ENCODE measurements at regions not wholly inside any gene's neighbourhood (a gene's known extent, or its start where the extent isn't known, plus 50 kb on each side); places are given as distances from the start of the nearest gene placed in this dataset.

GRCh38 chr10:128710098-128710797 is 584.0 kb upstream of the MKI67 start:
- no peak for DNase-seq (ENCODE audit: low read depth in 2 of 2)

DNA sequence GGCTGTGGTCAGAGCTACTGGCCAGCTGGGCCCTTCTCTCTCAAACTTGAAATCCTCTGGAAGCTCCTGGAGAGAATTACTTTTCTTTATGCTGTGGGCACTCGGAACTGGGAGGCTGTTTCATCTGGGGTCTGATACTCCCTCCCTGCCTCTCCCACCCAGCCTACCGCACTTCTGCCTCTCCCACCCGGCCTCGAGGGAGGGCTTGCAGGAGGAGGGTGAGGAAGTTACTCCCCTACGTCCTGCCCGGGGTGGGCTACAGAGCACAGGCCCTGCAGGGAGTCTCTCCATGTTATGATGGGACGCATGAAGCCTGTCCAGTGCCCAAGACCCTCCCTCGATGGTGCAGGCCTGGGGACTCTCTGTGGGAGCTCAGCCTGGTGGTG is 584.6 kb upstream of the MKI67 start:
- no peak for DNase-seq (ENCODE audit: low read depth in 2 of 2)

DNA sequence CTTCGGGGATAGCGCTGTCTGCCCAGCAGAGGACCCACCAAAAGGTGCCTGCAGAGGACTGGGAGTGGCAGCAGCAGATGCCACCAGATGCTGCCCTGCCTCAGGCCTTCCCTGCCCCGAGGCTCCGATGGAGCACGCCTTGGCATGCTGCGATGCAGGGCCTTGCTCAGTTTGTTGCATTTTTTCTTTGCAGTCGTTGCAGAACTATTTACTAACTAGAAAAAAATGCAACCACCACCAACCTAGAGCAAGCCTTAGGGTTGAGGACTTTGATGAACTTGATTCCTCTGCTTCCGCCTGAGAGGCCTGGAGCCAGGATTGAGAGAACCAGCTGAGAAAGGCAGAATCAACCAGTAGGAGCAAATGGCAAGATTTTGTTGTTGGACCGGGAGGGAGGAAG is 585.6 kb upstream of the MKI67 start:
- no peak for DNase-seq (ENCODE audit: low read depth in 2 of 2)

DNA sequence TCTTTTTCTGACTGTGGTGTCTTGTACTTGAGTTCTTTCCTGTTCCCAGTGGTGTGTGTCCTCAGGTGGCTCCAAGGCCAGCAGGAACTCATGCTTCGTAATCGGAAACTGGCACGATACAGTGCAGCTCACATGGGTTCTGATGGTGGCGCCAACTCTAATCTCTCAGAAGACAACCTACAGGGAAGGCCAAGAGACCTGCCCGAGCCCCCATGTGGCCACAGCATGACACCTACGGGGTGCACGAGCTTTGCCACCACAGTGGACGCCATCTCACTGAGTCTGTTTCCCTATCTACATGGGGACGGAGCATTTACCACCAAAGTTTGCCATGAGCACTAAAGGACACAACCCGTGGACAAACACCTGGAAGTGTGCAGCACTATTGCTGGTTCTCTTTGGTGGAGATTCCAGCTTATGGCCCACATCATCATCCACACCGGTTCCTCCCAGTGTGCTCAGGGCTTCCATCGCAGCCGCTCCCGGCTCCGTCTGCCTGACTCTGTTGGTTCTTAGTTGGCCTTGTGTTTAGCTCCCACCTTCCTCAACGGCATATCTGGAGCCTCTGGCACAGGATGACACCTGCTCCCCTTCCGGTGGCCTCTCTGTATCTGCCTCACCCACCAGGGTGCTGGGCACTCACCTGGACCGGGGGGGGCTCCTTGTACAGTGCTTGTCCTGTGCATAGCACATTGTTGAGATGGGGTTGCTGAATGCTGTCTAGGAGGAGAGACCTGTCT is 586.6 kb upstream of the MKI67 start:
- DNase-seq (ENCODE audit: low read depth in 2 of 2), result no peak

DNA sequence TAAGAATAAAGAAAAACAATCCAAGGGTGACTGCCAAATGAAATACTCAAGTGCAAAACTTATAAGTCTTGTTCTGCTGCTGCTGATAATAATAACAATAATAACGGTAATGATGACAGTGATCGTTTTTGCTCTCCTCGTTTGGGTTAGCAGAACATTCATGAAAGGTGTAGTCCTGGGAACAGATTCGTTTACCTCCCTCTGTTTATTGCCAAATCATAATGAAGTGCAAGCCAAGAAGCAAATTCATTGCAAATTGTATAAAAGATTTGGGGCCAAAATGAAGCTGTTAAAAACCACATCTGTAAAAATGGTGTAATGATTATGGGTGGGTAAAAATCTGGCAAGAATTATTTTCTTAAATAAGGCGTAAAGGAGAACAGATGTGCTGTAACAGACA is 587.2 kb upstream of the MKI67 start:
- no peak for DNase-seq (ENCODE audit: low read depth in 2 of 2)

GRCh38 chr10:128713874-128714570 is 587.8 kb upstream of the MKI67 start:
- DNase-seq (ENCODE audit: low read depth in 2 of 2), result no peak

- DNase-seq (ENCODE audit: low read depth in 2 of 2), result no peak
These were observed 588.6 kb upstream of the MKI67 start for GRCh38 chr10:128714644-128715415.

- no peak for DNase-seq (ENCODE audit: low read depth in 2 of 2)
These were observed 590.0 kb upstream of the MKI67 start for GRCh38 chr10:128716181-128716580.

GRCh38 chr10:128721963-128722445 is 595.8 kb upstream of the MKI67 start:
- DNase-seq (ENCODE audit: low read depth in 2 of 2), result no peak

DNA sequence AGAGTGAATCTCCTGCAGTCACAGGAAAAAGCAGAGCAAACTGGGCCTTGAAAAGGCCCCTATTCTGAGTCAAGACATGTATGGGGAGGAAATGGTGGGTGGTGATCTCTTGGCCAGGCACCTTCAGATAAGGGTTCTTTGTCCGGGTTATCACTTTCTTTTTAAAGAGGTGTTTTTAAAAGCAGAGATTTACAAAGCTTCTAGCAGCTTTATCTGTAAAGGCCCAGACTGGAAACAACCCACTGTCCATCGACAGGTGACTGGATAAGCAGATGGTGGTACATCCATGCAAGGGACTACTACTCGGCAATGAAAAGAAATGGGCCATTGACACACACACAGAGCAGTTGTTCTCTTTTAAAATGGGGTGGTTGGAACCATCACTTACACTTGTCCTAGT is 596.7 kb upstream of the MKI67 start:
- no peak for DNase-seq (ENCODE audit: low read depth in 2 of 2)

- DNase-seq (ENCODE audit: low read depth in 2 of 2), result no peak
These were observed 597.5 kb upstream of the MKI67 start for GRCh38 chr10:128723631-128724205.

DNA sequence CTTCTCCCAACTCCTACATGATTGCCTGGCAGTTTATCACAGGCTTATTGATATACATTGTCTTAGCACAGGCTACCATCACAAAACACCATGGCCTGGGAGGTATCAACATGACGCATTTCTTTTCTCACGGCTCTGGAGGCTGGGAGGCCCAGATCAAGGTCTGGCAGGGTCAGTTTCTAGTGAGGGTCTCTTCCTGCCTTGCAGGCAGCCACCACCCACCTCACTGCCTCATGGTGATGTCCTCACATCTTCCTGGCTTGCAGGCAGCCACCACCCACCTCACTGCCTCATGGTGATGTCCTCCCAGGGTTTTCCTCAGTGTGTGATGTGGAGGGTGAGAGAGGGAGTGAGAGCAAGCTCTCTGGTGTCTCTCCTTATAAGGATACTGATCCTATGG is 599.3 kb upstream of the MKI67 start:
- DNase-seq (ENCODE audit: low read depth in 2 of 2), result no peak

DNA sequence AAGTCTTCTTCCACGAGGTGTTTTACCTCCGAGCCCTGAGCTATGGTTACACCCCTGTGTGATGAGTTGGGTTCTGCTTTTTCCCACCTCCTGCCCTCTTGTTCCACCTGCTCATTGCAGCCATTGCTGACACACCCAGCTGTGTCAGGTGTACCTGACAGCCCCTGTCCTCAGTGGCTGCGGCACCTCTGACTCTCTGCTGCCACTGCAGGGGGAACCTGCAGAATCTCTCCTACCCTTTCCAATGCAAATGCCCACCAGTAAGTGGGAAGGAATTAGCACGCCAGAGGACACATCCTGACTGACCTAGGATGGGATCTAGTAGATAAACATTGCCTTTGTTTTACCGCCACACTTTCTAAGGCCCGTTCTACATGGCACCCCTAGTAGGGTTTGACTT is 600.9 kb upstream of the MKI67 start:
- DNase-seq (ENCODE audit: low read depth in 2 of 2), result no peak

DNA sequence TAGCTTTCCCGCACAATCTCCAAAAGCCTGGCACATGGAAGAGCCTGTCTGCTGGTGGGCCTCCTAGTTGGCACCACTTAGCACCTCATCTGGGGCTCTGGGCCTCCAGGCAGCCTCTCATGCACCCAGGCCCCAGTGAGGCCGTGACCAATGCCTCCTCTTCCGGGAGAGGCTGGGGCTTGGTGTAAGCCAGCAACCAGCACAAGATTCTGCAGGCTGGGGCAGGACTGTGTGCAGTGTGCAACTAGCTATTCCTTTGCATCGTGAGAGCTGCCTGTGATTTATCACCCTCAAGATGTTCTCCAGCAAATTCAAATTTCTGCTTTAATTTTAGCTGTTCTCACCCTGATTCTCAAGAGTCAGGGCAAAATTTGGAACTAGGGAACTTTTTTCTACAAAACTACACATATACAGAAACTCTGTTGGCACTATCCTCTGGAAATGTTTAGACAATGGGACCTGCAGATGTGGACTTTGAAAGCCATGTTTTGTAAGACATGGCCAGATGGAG is 603.7 kb upstream of the MKI67 start:
- DNase-seq (ENCODE audit: low read depth in 2 of 2), result no peak

GRCh38 chr10:128730922-128731321 is 604.7 kb upstream of the MKI67 start:
- DNase-seq (ENCODE audit: low read depth in 2 of 2), result no peak

- no peak for DNase-seq (ENCODE audit: low read depth in 2 of 2)
These were observed 607.9 kb upstream of the MKI67 start for GRCh38 chr10:128734161-128734560.

DNA sequence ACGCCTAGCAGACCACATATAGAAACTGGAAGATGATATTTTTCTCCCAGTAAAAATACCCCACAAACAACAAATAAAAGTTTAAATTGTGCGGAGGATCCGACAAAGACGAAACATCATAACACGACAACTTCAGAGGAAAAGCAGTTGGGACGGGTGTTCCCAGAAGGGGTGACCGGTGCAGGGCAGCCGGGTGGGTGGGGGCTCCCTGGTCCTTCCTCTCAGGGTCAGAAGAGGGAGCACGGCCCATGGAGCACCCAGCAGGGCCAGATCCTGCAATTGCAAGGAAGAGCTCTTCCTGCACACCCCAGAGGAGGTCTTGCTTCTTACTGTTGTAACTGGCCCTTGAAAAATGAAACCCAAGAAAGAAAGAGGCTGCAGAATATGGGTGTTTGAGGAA is 608.5 kb upstream of the MKI67 start:
- no peak for DNase-seq (ENCODE audit: low read depth in 2 of 2)

DNA sequence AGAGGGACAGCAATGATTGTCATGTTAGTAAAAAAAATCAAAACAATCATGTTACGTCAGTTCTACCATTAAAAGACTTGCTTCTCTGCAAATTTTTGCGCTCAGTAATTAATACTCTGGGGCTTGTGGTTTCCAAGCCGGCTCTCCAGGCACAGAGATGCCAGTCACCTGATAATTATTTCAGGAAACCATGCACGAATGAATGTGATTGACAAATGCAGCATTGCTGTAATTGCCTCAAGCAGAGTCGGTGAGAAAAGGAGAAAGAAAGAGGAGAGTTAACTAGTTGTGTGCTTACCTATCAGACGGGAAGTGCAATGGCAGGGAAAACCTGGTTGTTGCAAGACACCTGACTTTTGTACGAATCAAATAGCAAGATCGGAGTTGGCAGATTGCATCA is 609.8 kb upstream of the MKI67 start:
- DNase-seq (ENCODE audit: low read depth in 2 of 2), result no peak

GRCh38 chr10:128738386-128738915 is 612.2 kb upstream of the MKI67 start:
- no peak for DNase-seq (ENCODE audit: low read depth in 2 of 2)

DNA sequence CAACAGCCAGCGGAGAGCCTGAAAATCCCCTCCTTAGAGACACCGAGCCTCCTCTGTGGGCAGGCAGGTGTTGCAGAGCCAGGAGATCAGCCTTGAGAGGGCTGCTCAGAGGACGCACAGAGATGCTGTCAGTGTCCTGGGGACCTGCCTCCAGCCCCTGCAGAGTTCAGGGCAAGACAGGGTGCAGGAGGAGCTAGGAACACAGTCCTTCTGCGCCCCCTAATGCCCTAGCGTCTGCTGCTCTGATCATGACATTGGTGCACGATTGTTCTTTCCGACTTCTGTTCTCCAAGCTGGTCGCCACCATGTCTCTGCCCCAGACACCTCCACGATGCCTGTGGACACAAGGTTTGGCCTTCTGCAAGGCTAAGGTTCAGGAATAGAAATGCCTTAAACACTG is 613.7 kb upstream of the MKI67 start:
- DNase-seq (ENCODE audit: low read depth in 2 of 2), result no peak

DNA sequence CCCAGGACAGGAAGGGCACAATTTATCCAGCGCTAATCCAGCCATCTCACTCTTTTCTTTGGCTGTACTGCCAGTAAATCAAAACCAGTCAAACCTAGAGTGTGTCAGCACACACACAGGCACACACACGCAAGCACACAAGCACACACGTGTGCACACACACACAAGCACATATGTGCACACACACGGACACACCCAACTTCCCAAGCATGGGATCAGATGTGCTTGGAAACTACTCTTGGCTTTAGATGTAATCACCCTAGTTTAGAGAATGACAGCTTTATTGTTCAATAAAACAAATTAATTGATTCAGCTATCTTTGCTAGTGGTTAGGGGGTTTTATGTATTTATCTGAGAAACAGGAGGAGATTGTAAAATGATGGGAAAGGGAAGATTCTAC is 615.0 kb upstream of the MKI67 start:
- no peak for DNase-seq (ENCODE audit: low read depth in 2 of 2)

All from stimulated activated CD4-positive, alpha-beta T cell treated with anti-CD3 and anti-CD28 coated beads, Interleukin-4, amount 100 ng/mL, for 48 hours (primary cell).